IPS-18a (cell line): ENCODE measurements at regions not wholly inside any gene's neighbourhood (a gene's known extent, or its start where the extent isn't known, plus 50 kb on each side); places are given as distances from the start of the nearest gene placed in this dataset.
"Not testable (repeated sequence)": the region's sequence is repeated elsewhere in the genome, so short reads cannot be mapped to it uniquely, and the experiment has no call there.

Experiments used
- H3K27ac ChIP-seq: one replicate; pipeline ENCODE4 v1.5.1; 2013; ENCODE audit warnings: low read length
- H3K27me3 ChIP-seq: one replicate; pipeline ENCODE4 v1.6.1; 2013; ENCODE audit warnings: mild to moderate bottlenecking, low read length; ENCODE audit not compliant: control insufficient read depth, insufficient read depth
- H3K36me3 ChIP-seq: one replicate; pipeline ENCODE4 v1.6.1; 2013; ENCODE audit warnings: low read depth, low read length; ENCODE audit not compliant: control insufficient read depth
- H3K4me1 ChIP-seq: one replicate; pipeline ENCODE4 v1.6.1; 2013; ENCODE audit warnings: low read depth, low read length; ENCODE audit not compliant: control insufficient read depth
- H3K4me3 ChIP-seq: one replicate; pipeline ENCODE4 v1.5.1; 2013; ENCODE audit warnings: low read length
- H3K9ac ChIP-seq: one replicate; pipeline ENCODE4 v1.6.1; 2013; ENCODE audit warnings: mild to moderate bottlenecking, low read length, moderate library complexity
- H3K9me3 ChIP-seq: one replicate; pipeline ENCODE4 v1.6.1; 2013; ENCODE audit warnings: low read depth, low read length; ENCODE audit not compliant: control insufficient read depth

GRCh38 chr14:54232735-54233134, 164.1 kb upstream of the CDKN3 start:
- no peak overlapping the region for H3K9ac ChIP-seq
- H3K27me3 ChIP-seq, result no peaks in the 10 kb centered on the region
- no peaks in the 10 kb centered on the region for H3K36me3 ChIP-seq
- H3K4me1 ChIP-seq, result no peaks in the 10 kb centered on the region
- no peak overlapping the region for H3K4me3 ChIP-seq
- no peaks in the 10 kb centered on the region for H3K9me3 ChIP-seq
- H3K27ac ChIP-seq, result no peak overlapping the region

- H3K36me3 ChIP-seq, result no peaks in the 10 kb centered on the region
- peaks cover 8% of the 10 kb centered on the region for H3K9me3 ChIP-seq
- H3K27me3 ChIP-seq, result no peaks in the 10 kb centered on the region
- no peak overlapping the region for H3K4me3 ChIP-seq
- H3K27ac ChIP-seq, result no peak overlapping the region
- no peak overlapping the region for H3K9ac ChIP-seq
- H3K4me1 ChIP-seq, result no peaks in the 10 kb centered on the region
Observed at GRCh38 chr14:54241517-54241916, 155.3 kb upstream of the CDKN3 start.

GRCh38 chr14:54251356-54251755, 145.5 kb upstream of the CDKN3 start:
- Histone ChIP-seq H3K27me3 (no peaks in the 10 kb centered on the region), H3K9ac (no peak overlapping the region), H3K9me3 (no peaks in the 10 kb centered on the region), H3K36me3 (no peaks in the 10 kb centered on the region), H3K27ac (no peak overlapping the region), H3K4me1 (no peaks in the 10 kb centered on the region), H3K4me3 (no peak overlapping the region)

GRCh38 chr14:54252072-54252730, 144.6 kb upstream of the CDKN3 start:
- Histone ChIP-seq H3K4me1 (peaks cover 3% of the 10 kb centered on the region), H3K27me3 (no peaks in the 10 kb centered on the region), H3K9me3 (no peaks in the 10 kb centered on the region), H3K36me3 (no peaks in the 10 kb centered on the region), H3K27ac (no peak overlapping the region), H3K9ac (no peak overlapping the region), H3K4me3 (no peak overlapping the region)

GRCh38 chr14:54253195-54253947, 143.4 kb upstream of the CDKN3 start:
- Histone ChIP-seq H3K27ac (no peak overlapping the region), H3K9me3 (no peaks in the 10 kb centered on the region), H3K4me3 (no peak overlapping the region), H3K9ac (no peak overlapping the region), H3K36me3 (no peaks in the 10 kb centered on the region), H3K27me3 (no peaks in the 10 kb centered on the region), H3K4me1 (peaks cover 6% of the 10 kb centered on the region)

GRCh38 chr14:54256156-54256555, 140.7 kb upstream of the CDKN3 start:
- no peak overlapping the region for H3K27ac ChIP-seq
- no peaks in the 10 kb centered on the region for H3K27me3 ChIP-seq
- H3K4me3 ChIP-seq, result no peak overlapping the region
- no peaks in the 10 kb centered on the region for H3K9me3 ChIP-seq
- no peaks in the 10 kb centered on the region for H3K36me3 ChIP-seq
- H3K9ac ChIP-seq, result no peak overlapping the region
- H3K4me1 ChIP-seq, result peaks cover 9% of the 10 kb centered on the region

- Histone ChIP-seq H3K4me3 (no peak overlapping the region), H3K27ac (no peak overlapping the region), H3K4me1 (peaks cover 18% of the 10 kb centered on the region), H3K9me3 (no peaks in the 10 kb centered on the region), H3K27me3 (no peaks in the 10 kb centered on the region), H3K9ac (no peak overlapping the region), H3K36me3 (no peaks in the 10 kb centered on the region)
Observed at GRCh38 chr14:54257424-54257823, 139.4 kb upstream of the CDKN3 start.

- H3K27ac ChIP-seq, result no peak overlapping the region
- H3K4me3 ChIP-seq, result no peak overlapping the region
- no peaks in the 10 kb centered on the region for H3K36me3 ChIP-seq
- H3K4me1 ChIP-seq, result peaks cover 18% of the 10 kb centered on the region
- H3K9me3 ChIP-seq, result no peaks in the 10 kb centered on the region
- H3K27me3 ChIP-seq, result no peaks in the 10 kb centered on the region
- no peak overlapping the region for H3K9ac ChIP-seq
Observed at GRCh38 chr14:54258382-54258781, 138.4 kb upstream of the CDKN3 start.

- Histone ChIP-seq H3K4me3 (no peak overlapping the region), H3K9me3 (no peaks in the 10 kb centered on the region), H3K36me3 (no peaks in the 10 kb centered on the region), H3K4me1 (peaks cover 18% of the 10 kb centered on the region), H3K27ac (no peak overlapping the region), H3K9ac (no peak overlapping the region), H3K27me3 (no peaks in the 10 kb centered on the region)
Observed at GRCh38 chr14:54259821-54260220, 137.0 kb upstream of the CDKN3 start.

GRCh38 chr14:54261283-54261682, 135.5 kb upstream of the CDKN3 start:
- Histone ChIP-seq H3K4me1 (peaks cover 18% of the 10 kb centered on the region), H3K9me3 (no peaks in the 10 kb centered on the region), H3K4me3 (no peak overlapping the region), H3K27me3 (no peaks in the 10 kb centered on the region), H3K27ac (peak overlapping the region; percentile 71), H3K36me3 (no peaks in the 10 kb centered on the region), H3K9ac (peak overlapping the region; percentile 45)

GRCh38 chr14:54266616-54267015, 130.2 kb upstream of the CDKN3 start:
- H3K4me1 ChIP-seq, H3K9me3 ChIP-seq, H3K27ac ChIP-seq, H3K4me3 ChIP-seq, H3K36me3 ChIP-seq, H3K27me3 ChIP-seq, H3K9ac ChIP-seq: not testable (repeated sequence)

GRCh38 chr14:54267172-54267571, 129.6 kb upstream of the CDKN3 start:
- no peak overlapping the region for H3K9ac ChIP-seq
- no peak overlapping the region for H3K27ac ChIP-seq
- H3K27me3 ChIP-seq, result no peaks in the 10 kb centered on the region

More at GRCh38 chr14:54267172-54267571, 129.6 kb upstream of the CDKN3 start:
- Histone ChIP-seq H3K4me3 (no peak overlapping the region), H3K9me3 (no peaks in the 10 kb centered on the region), H3K36me3 (no peaks in the 10 kb centered on the region), H3K4me1 (no peaks in the 10 kb centered on the region)
